ENCODE measurements at regions not wholly inside any gene's neighbourhood (a gene's known extent, or its start where the extent isn't known, plus 50 kb on each side); places are given as distances from the start of the nearest gene placed in this dataset.
A peak's percentile ranks its signal among the peaks of the same experiment; 100 is the strongest.

DNA sequence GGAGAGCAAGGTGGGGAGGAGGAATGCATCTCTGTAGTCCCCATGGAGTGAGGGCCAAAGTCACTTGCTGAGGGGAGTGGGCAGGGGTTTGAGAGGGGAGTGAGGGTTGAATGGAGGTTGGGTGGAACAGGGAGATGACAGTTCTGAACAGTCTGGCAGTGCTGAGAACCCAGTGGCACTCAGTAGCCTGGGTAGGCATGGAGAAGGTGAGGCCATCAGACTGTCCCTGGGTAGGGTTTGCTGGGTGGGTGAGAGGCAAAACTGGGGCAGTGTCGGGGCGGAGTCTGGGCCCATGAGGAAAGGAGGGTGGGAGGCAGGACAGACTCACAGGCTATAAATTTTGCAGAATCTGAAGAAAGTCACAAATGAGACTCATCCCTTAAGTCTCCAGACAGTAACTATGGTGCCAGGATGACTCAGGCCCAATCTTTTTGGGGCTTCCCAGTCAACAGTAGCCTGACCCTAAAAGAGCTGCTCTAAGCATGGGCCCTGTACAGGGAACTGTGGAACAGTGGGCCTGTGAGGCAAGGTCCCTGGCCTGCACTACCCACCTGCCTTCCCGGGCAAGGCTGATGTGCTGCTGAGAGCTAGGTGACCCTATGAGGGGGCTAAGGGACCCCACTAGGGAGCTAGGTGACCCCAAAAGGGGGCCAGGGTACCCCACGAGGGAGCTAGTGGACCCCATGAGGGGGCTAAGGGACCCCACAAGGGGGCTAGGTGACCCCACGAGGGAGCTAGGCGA is 51.0 kb upstream of the DMRTB1 start:
- Mint-ChIP-seq H3K4me3 (no peak overlapping the region), H3K27ac (no peak overlapping the region)
- DNase-seq (ENCODE audit: extremely low spot score, unreplicated experiment): peak; percentile 51

DNA sequence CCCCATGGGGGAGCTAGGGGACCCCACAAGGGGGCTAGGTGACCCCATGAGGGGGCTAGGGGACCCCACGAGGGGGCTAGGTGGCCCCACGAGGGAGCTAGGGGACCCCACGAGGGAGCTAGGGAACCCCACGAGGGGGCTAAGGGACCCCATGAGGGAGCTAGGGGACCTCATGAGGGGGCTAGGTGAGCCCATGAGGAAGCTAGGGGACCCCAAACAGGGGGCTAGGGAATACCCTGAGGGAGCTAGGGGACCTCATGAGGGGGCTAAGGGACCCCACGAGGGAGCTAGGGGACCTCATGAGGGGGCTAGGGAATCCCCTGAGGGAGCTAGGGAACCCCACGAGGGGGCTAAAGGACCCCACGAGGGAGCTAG is 50.5 kb upstream of the DMRTB1 start:
- DNase-seq (ENCODE audit: extremely low spot score, unreplicated experiment): peak; percentile 55
- TF ChIP-seq, protein P1, sequence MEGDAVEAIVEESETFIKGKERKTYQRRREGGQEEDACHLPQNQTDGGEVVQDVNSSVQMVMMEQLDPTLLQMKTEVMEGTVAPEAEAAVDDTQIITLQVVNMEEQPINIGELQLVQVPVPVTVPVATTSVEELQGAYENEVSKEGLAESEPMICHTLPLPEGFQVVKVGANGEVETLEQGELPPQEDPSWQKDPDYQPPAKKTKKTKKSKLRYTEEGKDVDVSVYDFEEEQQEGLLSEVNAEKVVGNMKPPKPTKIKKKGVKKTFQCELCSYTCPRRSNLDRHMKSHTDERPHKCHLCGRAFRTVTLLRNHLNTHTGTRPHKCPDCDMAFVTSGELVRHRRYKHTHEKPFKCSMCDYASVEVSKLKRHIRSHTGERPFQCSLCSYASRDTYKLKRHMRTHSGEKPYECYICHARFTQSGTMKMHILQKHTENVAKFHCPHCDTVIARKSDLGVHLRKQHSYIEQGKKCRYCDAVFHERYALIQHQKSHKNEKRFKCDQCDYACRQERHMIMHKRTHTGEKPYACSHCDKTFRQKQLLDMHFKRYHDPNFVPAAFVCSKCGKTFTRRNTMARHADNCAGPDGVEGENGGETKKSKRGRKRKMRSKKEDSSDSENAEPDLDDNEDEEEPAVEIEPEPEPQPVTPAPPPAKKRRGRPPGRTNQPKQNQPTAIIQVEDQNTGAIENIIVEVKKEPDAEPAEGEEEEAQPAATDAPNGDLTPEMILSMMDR (conservative IDR thresholded peaks at IDR 0.05): no peak
- H3K27me3 Mint-ChIP-seq: peaks cover 50% of the 10 kb centered on the region
- H3K27ac Mint-ChIP-seq: no peak overlapping the region
- H3K9me3 Mint-ChIP-seq: no peaks in the 10 kb centered on the region
- H3K36me3 Mint-ChIP-seq: no peaks in the 10 kb centered on the region
- H3K4me3 Mint-ChIP-seq: no peak overlapping the region
- H3K4me1 Mint-ChIP-seq (ENCODE audit: unreplicated experiment): peaks cover 32% of the 10 kb centered on the region

More for the DNA sequence above, 51.0 kb upstream of the DMRTB1 start:
- Mint-ChIP-seq H3K36me3 (no peaks in the 10 kb centered on the region), H3K4me1 (ENCODE audit: unreplicated experiment) (peaks cover 29% of the 10 kb centered on the region), H3K9me3 (no peaks in the 10 kb centered on the region), H3K27me3 (peaks cover 50% of the 10 kb centered on the region)
- TF ChIP-seq, protein P1 (conservative IDR thresholded peaks at IDR 0.05): no peak

DNA sequence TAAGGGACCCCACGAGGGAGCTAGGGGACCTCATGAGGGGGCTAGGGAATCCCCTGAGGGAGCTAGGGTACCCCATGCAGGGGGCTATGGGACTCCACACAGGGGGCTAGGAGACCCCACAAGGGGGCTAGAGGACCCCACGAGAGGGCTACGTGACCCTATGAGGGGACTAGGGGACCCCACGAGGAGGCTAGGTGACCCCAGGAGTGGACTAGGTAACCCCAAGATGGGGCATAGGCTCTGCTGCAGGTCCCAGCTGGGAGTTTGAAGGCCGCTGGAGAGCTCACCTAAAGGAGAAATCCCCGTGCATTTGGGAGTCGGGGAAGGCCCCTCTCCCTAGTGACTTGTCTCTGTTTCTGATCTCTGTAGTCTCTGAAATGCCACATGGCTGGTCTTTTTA is 50.0 kb upstream of the DMRTB1 start:
- no peak overlapping the region for H3K27ac Mint-ChIP-seq
- H3K27me3 Mint-ChIP-seq: peaks cover 48% of the 10 kb centered on the region
- peaks cover 32% of the 10 kb centered on the region for H3K4me1 Mint-ChIP-seq (ENCODE audit: unreplicated experiment)
- H3K9me3 Mint-ChIP-seq: no peaks in the 10 kb centered on the region
- TF ChIP-seq, protein P1 (conservative IDR thresholded peaks at IDR 0.05): no peak
- no peaks in the 10 kb centered on the region for H3K36me3 Mint-ChIP-seq
- peak; percentile 61 for DNase-seq (ENCODE audit: extremely low spot score, unreplicated experiment)
- H3K4me3 Mint-ChIP-seq: no peak overlapping the region

All from type B pancreatic cell (in vitro differentiated cells).